ENCODE measurements at regions not wholly inside any gene's neighbourhood (a gene's known extent, or its start where the extent isn't known, plus 50 kb on each side); places are given as distances from the start of the nearest gene placed in this dataset.

DNA sequence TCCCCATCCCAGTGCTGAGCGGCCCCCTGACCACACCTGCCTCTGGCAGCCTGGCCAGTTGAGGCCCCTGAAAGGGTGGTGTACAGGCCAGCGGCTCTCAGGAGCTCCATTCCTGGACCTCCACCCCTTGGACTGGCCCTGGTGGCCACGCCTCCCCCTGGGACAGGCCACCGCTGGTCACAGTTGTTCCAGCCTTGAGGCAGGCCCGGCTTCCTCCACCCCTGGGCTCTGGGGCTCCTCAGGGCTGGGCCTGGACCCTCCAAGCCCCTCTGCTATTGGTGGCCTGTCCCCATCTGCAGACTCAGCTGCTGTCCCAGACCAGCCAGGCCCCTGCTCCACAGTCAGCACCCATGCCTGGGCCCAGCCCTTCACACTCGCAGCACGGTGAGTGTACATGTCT is 93.2 kb upstream of the NKX1-1 start:
- no peak for DNase-seq (ENCODE audit: low read depth)
- FAIRE-seq = no peak

GRCh38 chr4:1497189-1497801 is 91.1 kb upstream of the NKX1-1 start:
- no peak for TF ChIP-seq EZH2 (IDR thresholded peaks at IDR 0.05; ENCODE audit: insufficient read depth, low read length)
- TF ChIP-seq, protein P1, sequence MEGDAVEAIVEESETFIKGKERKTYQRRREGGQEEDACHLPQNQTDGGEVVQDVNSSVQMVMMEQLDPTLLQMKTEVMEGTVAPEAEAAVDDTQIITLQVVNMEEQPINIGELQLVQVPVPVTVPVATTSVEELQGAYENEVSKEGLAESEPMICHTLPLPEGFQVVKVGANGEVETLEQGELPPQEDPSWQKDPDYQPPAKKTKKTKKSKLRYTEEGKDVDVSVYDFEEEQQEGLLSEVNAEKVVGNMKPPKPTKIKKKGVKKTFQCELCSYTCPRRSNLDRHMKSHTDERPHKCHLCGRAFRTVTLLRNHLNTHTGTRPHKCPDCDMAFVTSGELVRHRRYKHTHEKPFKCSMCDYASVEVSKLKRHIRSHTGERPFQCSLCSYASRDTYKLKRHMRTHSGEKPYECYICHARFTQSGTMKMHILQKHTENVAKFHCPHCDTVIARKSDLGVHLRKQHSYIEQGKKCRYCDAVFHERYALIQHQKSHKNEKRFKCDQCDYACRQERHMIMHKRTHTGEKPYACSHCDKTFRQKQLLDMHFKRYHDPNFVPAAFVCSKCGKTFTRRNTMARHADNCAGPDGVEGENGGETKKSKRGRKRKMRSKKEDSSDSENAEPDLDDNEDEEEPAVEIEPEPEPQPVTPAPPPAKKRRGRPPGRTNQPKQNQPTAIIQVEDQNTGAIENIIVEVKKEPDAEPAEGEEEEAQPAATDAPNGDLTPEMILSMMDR (IDR thresholded peaks at IDR 0.05; ENCODE audit: insufficient read depth, low read depth, low read length) = no peak
- Histone ChIP-seq H2AFZ (ENCODE audit: low read depth, low read length) (no peak overlapping the region), H3K36me3 (ENCODE audit: insufficient read depth, low read length) (no peaks in the 10 kb centered on the region), H3K4me3 (ENCODE audit: insufficient read depth, low read depth, low read length) (no peak overlapping the region), H3K27me3 (ENCODE audit: insufficient read depth, low read length) (no peaks in the 10 kb centered on the region), H4K20me1 (ENCODE audit: insufficient read depth, low read length) (no peaks in the 10 kb centered on the region), H3K9me3 (ENCODE audit: insufficient read depth, low read depth, low read length) (no peaks in the 10 kb centered on the region), H3K27ac (ENCODE audit: low read depth, low read length) (no peak overlapping the region), H3K9ac (ENCODE audit: low read length) (no peak overlapping the region), H3K4me1 (ENCODE audit: insufficient read depth, low read length) (no peaks in the 10 kb centered on the region), H3K4me2 (ENCODE audit: low read length) (no peak overlapping the region), H3K79me2 (ENCODE audit: insufficient read depth, low read length) (no peaks in the 10 kb centered on the region)
- FAIRE-seq = no peak
- Mint-ChIP-seq H3K9me3 (ENCODE audit: unreplicated experiment) (no peaks in the 10 kb centered on the region), H3K4me1 (ENCODE audit: low read depth, unreplicated experiment) (no peaks in the 10 kb centered on the region), H3K27me3 (ENCODE audit: low read depth, unreplicated experiment) (peaks cover 17% of the 10 kb centered on the region), H3K36me3 (ENCODE audit: low read depth, unreplicated experiment) (no peaks in the 10 kb centered on the region), H3K4me3 (ENCODE audit: unreplicated experiment) (no peak overlapping the region), H3K27ac (ENCODE audit: unreplicated experiment) (no peak overlapping the region)
- DNase-seq (ENCODE audit: low read depth) = no peak

More for the DNA sequence above, 93.2 kb upstream of the NKX1-1 start:
- H3K36me3 ChIP-seq (ENCODE audit: insufficient read depth, low read length) = no peaks in the 10 kb centered on the region
- H2AFZ ChIP-seq (ENCODE audit: low read depth, low read length) = no peak overlapping the region
- H3K9me3 ChIP-seq (ENCODE audit: insufficient read depth, low read depth, low read length) = no peaks in the 10 kb centered on the region
- Mint-ChIP-seq H3K36me3 (ENCODE audit: low read depth, unreplicated experiment) (no peaks in the 10 kb centered on the region), H3K4me3 (ENCODE audit: unreplicated experiment) (no peak overlapping the region), H3K4me1 (ENCODE audit: low read depth, unreplicated experiment) (no peaks in the 10 kb centered on the region), H3K9me3 (ENCODE audit: unreplicated experiment) (no peaks in the 10 kb centered on the region), H3K27me3 (ENCODE audit: low read depth, unreplicated experiment) (peaks cover 9% of the 10 kb centered on the region), H3K27ac (ENCODE audit: unreplicated experiment) (no peak overlapping the region)
- H3K4me1 ChIP-seq (ENCODE audit: insufficient read depth, low read length) = no peaks in the 10 kb centered on the region
- H3K27me3 ChIP-seq (ENCODE audit: insufficient read depth, low read length) = no peaks in the 10 kb centered on the region
- TF ChIP-seq EZH2 (IDR thresholded peaks at IDR 0.05; ENCODE audit: insufficient read depth, low read length) = no peak
- TF ChIP-seq, protein P1 (IDR thresholded peaks at IDR 0.05; ENCODE audit: insufficient read depth, low read depth, low read length) = no peak
- no peaks in the 10 kb centered on the region for H4K20me1 ChIP-seq (ENCODE audit: insufficient read depth, low read length)
- H3K4me3 ChIP-seq (ENCODE audit: insufficient read depth, low read depth, low read length) = no peak overlapping the region
- H3K79me2 ChIP-seq (ENCODE audit: insufficient read depth, low read length) = no peaks in the 10 kb centered on the region
- no peak overlapping the region for H3K9ac ChIP-seq (ENCODE audit: low read length)
- no peak overlapping the region for H3K27ac ChIP-seq (ENCODE audit: low read depth, low read length)
- no peak overlapping the region for H3K4me2 ChIP-seq (ENCODE audit: low read length)

DNA sequence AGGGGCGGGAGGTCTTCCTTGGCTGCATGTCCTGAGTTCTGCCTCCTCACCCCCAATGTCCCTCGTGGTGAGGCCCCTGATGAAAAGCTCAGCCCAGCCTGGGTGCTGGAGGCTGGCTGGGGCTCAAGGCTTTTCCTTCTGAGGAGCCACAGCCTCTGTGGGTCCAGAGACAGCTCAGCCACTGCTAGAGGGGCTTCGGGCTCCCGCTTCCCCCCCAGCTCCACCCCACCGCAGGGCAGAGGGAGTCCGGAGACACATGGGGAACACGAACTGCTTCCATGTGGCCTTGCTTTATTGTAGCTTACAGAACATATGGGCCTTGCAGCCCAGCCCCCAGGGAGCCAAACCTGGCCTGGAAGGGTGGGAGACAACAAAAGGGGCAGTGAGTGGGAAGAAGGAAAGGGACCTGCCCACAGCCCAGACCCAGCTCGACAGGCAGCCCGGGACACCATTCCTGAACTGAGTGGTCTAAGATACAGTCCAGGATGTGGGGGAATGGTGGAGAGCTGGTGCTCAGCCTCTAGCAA is 89.9 kb upstream of the NKX1-1 start:
- H3K4me3 ChIP-seq (ENCODE audit: insufficient read depth, low read depth, low read length) = no peak overlapping the region
- TF ChIP-seq EZH2 (IDR thresholded peaks at IDR 0.05; ENCODE audit: insufficient read depth, low read length) = no peak
- TF ChIP-seq, protein P1 (IDR thresholded peaks at IDR 0.05; ENCODE audit: insufficient read depth, low read depth, low read length) = no peak

More for the DNA sequence above, 89.9 kb upstream of the NKX1-1 start:
- DNase-seq (ENCODE audit: low read depth) (no peak), FAIRE-seq (no peak)
- no peak overlapping the region for H3K27ac ChIP-seq (ENCODE audit: low read depth, low read length)
- H3K79me2 ChIP-seq (ENCODE audit: insufficient read depth, low read length) = no peaks in the 10 kb centered on the region
- H3K36me3 Mint-ChIP-seq (ENCODE audit: low read depth, unreplicated experiment) = no peaks in the 10 kb centered on the region
- H4K20me1 ChIP-seq (ENCODE audit: insufficient read depth, low read length) = no peaks in the 10 kb centered on the region
- no peak overlapping the region for H3K27ac Mint-ChIP-seq (ENCODE audit: unreplicated experiment)
- H2AFZ ChIP-seq (ENCODE audit: low read depth, low read length) = no peak overlapping the region
- H3K4me3 Mint-ChIP-seq (ENCODE audit: unreplicated experiment) = no peak overlapping the region
- peaks cover 20% of the 10 kb centered on the region for H3K27me3 Mint-ChIP-seq (ENCODE audit: low read depth, unreplicated experiment)
- no peaks in the 10 kb centered on the region for H3K27me3 ChIP-seq (ENCODE audit: insufficient read depth, low read length)
- no peak overlapping the region for H3K4me2 ChIP-seq (ENCODE audit: low read length)
- no peaks in the 10 kb centered on the region for H3K4me1 Mint-ChIP-seq (ENCODE audit: low read depth, unreplicated experiment)
- H3K9me3 ChIP-seq (ENCODE audit: insufficient read depth, low read depth, low read length) = no peaks in the 10 kb centered on the region
- H3K9me3 Mint-ChIP-seq (ENCODE audit: unreplicated experiment) = no peaks in the 10 kb centered on the region
- H3K4me1 ChIP-seq (ENCODE audit: insufficient read depth, low read length) = no peaks in the 10 kb centered on the region
- H3K36me3 ChIP-seq (ENCODE audit: insufficient read depth, low read length) = no peaks in the 10 kb centered on the region
- H3K9ac ChIP-seq (ENCODE audit: low read length) = no peak overlapping the region

Data from astrocyte (in vitro differentiated cells and primary cell).